DND-41 (cell line): ENCODE measurements at regions not wholly inside any gene's neighbourhood (a gene's known extent, or its start where the extent isn't known, plus 50 kb on each side); places are given as distances from the start of the nearest gene placed in this dataset.

Experiments used
- ATAC-seq: fragments of 200-7000 bp; cut with Tn5 transposase; 3 replicates; pipeline ENCODE4 v1.9.1; 2021; ENCODE audit warnings: low read depth; ENCODE audit not compliant: insufficient read depth
- DNase-seq: peaks from one replicate; pipeline ENCODE4 v3.0.0-alpha.2; 2020
- H2AFZ ChIP-seq: 2 replicates; pipeline ENCODE4 v1.6.0; 2012; ENCODE audit warnings: low read depth, low read length
- H3K27ac ChIP-seq: 2 replicates; pipeline ENCODE4 v1.5.1; 2012; ENCODE audit warnings: low read length, inconsistent platforms
- H3K27me3 ChIP-seq: fragments of 200-600 bp; sonication (generic); 2 replicates; pipeline ENCODE4 v1.6.0; 2012; ENCODE audit warnings: low read length, mild to moderate bottlenecking, inconsistent platforms; ENCODE audit not compliant: insufficient read depth, poor library complexity
- H3K36me3 ChIP-seq: 2 replicates; pipeline ENCODE4 v1.5.1; 2012; ENCODE audit warnings: low read length, inconsistent platforms; ENCODE audit not compliant: insufficient read depth
- H3K4me1 ChIP-seq: 2 replicates; pipeline ENCODE4 v1.5.1; 2012; ENCODE audit warnings: mild to moderate bottlenecking, low read length; ENCODE audit not compliant: insufficient read depth
- H3K4me2 ChIP-seq: 2 replicates; pipeline ENCODE4 v1.6.0; 2012; ENCODE audit warnings: mild to moderate bottlenecking, moderate library complexity, low read length, inconsistent platforms; ENCODE audit not compliant: insufficient read depth
- H3K4me3 ChIP-seq, 2 experiments: fragments of 200-600 bp in 1 of 2; shearing (Covaris generic) in 1 of 2; 2 replicates each; pipeline ENCODE4 v1.5.1; 2012 to 2016; ENCODE audit warnings: inconsistent platforms in 2 of 2, low read length in 2 of 2, mild to moderate bottlenecking in 2 of 2, low read depth in 1 of 2, moderate library complexity in 1 of 2
- H3K79me2 ChIP-seq: 2 replicates; pipeline ENCODE4 v1.6.0; 2012; ENCODE audit warnings: low read length, inconsistent platforms; ENCODE audit not compliant: insufficient read depth
- H3K9ac ChIP-seq: 2 replicates; pipeline ENCODE4 v1.6.0; 2012; ENCODE audit warnings: low read depth, mild to moderate bottlenecking, inconsistent platforms, low read length, moderate library complexity
- H3K9me3 ChIP-seq: 2 replicates; pipeline ENCODE4 v1.5.1; 2012; ENCODE audit warnings: low read length, moderate library complexity, mild to moderate bottlenecking, inconsistent platforms; ENCODE audit not compliant: insufficient read depth, severe bottlenecking
- H4K20me1 ChIP-seq: 2 replicates; pipeline ENCODE4 v1.6.0; 2012; ENCODE audit warnings: low read length; ENCODE audit not compliant: insufficient read depth
- EZH2 ChIP-seq: IDR thresholded peaks from 3 replicates; pipeline ENCODE4 v1.6.1; 2012; ENCODE audit warnings: borderline replicate concordance, low read depth, mild to moderate bottlenecking, moderate library complexity, low read length, inconsistent platforms; ENCODE audit not compliant: severe bottlenecking
- TF ChIP-seq, protein P1 (sequence below): IDR thresholded peaks from 2 replicates; pipeline ENCODE4 v1.5.1; 2012; ENCODE audit warnings: borderline replicate concordance, low read length, moderate library complexity, mild to moderate bottlenecking; ENCODE audit not compliant: poor library complexity, severe bottlenecking; ENCODE audit errors: extremely low read depth

DNA sequence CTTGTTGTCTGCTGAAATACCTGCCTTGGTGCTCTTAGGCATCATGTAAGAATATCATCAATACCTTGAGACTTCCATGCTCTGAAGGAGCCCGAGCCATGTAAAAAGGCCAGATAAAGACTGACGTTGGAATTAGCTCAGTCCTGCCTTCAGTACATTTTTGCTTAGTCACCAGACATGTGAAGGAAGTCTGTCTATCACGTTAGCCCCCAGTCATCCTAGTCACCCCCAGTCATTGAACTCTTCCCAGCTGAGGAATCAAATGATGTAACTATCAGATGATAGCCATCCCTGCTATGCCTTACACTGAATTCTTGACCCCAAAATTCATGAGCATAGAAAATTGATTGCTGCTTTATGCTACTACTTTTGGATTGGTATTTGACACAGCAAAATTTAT is 351.2 kb upstream of the SGO1 start:
- no peak overlapping the region for H3K9ac ChIP-seq
- no peaks in the 10 kb centered on the region for H3K27me3 ChIP-seq
- H3K4me2 ChIP-seq, result no peak overlapping the region
- no peak overlapping the region for H2AFZ ChIP-seq
- no peak overlapping the region for H3K4me3 ChIP-seq
- H3K36me3 ChIP-seq, result no peaks in the 10 kb centered on the region
- no peaks in the 10 kb centered on the region for H3K4me1 ChIP-seq
- no peaks in the 10 kb centered on the region for H3K79me2 ChIP-seq
- DNase-seq, result no peak
- TF ChIP-seq, protein P1, sequence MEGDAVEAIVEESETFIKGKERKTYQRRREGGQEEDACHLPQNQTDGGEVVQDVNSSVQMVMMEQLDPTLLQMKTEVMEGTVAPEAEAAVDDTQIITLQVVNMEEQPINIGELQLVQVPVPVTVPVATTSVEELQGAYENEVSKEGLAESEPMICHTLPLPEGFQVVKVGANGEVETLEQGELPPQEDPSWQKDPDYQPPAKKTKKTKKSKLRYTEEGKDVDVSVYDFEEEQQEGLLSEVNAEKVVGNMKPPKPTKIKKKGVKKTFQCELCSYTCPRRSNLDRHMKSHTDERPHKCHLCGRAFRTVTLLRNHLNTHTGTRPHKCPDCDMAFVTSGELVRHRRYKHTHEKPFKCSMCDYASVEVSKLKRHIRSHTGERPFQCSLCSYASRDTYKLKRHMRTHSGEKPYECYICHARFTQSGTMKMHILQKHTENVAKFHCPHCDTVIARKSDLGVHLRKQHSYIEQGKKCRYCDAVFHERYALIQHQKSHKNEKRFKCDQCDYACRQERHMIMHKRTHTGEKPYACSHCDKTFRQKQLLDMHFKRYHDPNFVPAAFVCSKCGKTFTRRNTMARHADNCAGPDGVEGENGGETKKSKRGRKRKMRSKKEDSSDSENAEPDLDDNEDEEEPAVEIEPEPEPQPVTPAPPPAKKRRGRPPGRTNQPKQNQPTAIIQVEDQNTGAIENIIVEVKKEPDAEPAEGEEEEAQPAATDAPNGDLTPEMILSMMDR, result no peak
- TF ChIP-seq EZH2, result no peak
- no peaks in the 10 kb centered on the region for H4K20me1 ChIP-seq
- no peak for ATAC-seq
- no peak overlapping the region for H3K27ac ChIP-seq
- H3K9me3 ChIP-seq, result no peaks in the 10 kb centered on the region

DNA sequence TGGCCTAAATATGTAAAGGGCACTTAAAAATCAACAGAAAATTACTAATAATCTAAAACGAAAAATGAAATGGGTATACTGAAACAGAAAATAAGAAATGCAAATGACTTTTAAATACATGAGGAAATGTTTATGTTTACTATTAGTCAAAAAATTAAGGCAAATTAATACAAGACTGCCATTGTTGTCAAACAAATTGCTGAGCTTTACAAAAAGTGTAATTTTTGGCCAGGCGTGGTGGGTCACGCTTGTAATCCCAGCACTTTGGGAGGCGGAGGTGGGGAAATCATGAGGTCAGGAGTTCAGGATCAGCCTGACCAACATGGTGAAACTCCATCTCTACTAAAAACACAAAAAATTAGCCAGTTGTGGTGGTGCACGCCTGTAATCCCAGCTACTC is 343.9 kb upstream of the SGO1 start:
- no peak for DNase-seq

DNA sequence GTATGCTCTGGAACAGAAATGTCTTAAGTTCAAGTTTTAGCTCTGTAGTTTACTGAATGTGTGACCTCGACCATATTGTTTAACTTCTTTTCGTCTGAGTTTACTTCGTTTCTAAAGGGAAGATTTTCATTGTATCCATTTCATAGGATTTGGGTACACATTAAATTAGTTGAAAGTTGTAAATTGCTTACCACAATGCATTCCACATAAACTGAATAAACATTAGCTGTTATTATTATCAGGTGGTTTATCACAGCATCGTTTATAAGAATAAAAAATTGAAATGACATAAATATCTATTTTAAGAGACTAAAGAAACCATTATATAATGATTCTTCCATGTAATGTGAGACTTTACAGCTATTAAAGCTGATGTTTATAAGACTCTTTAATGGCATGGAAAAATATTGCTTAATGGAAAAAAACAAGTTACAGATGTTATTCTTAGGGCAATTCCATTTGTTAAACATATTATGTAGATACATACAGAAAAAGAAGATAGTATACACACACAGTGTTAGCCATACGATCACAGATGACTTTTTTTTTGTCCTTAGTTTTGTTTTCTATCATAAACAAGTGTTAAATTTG is 342.3 kb upstream of the SGO1 start:
- Histone ChIP-seq H3K79me2 (no peaks in the 10 kb centered on the region), H4K20me1 (no peaks in the 10 kb centered on the region), H3K4me2 (no peak overlapping the region), H3K27ac (no peak overlapping the region), H3K9me3 (no peaks in the 10 kb centered on the region), H3K4me1 (no peaks in the 10 kb centered on the region), H3K9ac (no peak overlapping the region), H3K36me3 (no peaks in the 10 kb centered on the region), H2AFZ (no peak overlapping the region), H3K27me3 (no peaks in the 10 kb centered on the region), H3K4me3 (no peak overlapping the region)
- no peak for DNase-seq
- no peak for TF ChIP-seq EZH2
- TF ChIP-seq, protein P1, result no peak
- no peak for ATAC-seq

More for the DNA sequence above, 343.9 kb upstream of the SGO1 start:
- no peak overlapping the region for H3K4me2 ChIP-seq
- H2AFZ ChIP-seq, result no peak overlapping the region
- H3K79me2 ChIP-seq, result no peaks in the 10 kb centered on the region
- TF ChIP-seq, protein P1, result no peak
- no peak for TF ChIP-seq EZH2
- ATAC-seq, result no peak
- no peaks in the 10 kb centered on the region for H3K27me3 ChIP-seq
- no peaks in the 10 kb centered on the region for H3K4me1 ChIP-seq
- no peaks in the 10 kb centered on the region for H3K9me3 ChIP-seq
- no peaks in the 10 kb centered on the region for H3K36me3 ChIP-seq
- no peak overlapping the region for H3K9ac ChIP-seq
- H3K27ac ChIP-seq, result no peak overlapping the region
- H3K4me3 ChIP-seq, result no peak overlapping the region
- no peaks in the 10 kb centered on the region for H4K20me1 ChIP-seq

DNA sequence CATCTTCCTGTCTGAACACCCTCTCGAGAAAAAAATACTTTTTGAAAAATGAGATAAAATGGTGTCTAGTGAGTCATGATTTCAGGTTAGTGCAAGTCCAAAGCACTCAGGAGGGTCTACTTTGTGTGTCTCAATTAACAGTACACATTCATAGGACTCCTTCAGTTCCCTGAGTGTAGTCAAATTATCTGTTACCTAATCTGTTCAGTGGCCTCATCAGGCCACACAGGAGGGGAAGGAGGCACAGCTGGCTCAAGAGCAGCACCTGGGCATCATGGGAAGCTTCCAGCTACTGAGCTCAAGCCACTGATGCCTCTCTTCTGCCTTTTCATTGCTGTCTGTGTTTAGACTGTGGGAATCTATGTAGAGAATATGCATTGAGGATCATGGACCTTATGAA is 341.4 kb upstream of the SGO1 start:
- DNase-seq, result no peak
- ATAC-seq, result no peak
- no peak overlapping the region for H2AFZ ChIP-seq

More for the DNA sequence above, 341.4 kb upstream of the SGO1 start:
- H3K4me2 ChIP-seq, result no peak overlapping the region
- H3K79me2 ChIP-seq, result no peaks in the 10 kb centered on the region
- H3K27me3 ChIP-seq, result no peaks in the 10 kb centered on the region
- no peaks in the 10 kb centered on the region for H3K36me3 ChIP-seq
- H3K9me3 ChIP-seq, result no peaks in the 10 kb centered on the region
- H4K20me1 ChIP-seq, result no peaks in the 10 kb centered on the region
- no peak for TF ChIP-seq EZH2
- TF ChIP-seq, protein P1, result no peak
- H3K27ac ChIP-seq, result no peak overlapping the region
- H3K9ac ChIP-seq, result no peak overlapping the region
- no peaks in the 10 kb centered on the region for H3K4me1 ChIP-seq
- H3K4me3 ChIP-seq, result no peak overlapping the region
